Esophagus muscularis mucosa (tissue), 3 donors: ENCODE measurements at regions not wholly inside any gene's neighbourhood (a gene's known extent, or its start where the extent isn't known, plus 50 kb on each side); places are given as distances from the start of the nearest gene placed in this dataset.

ENCODE experiments used
- CTCF ChIP-seq, 3 experiments: fragments of 200-600 bp in 2 of 3; fragments of 450-650 bp in 1 of 3; sonication (generic) in 2 of 3; IDR thresholded peaks; one replicate each; pipeline ENCODE4 v1.5.1; 2017 to 2019; ENCODE audit warnings: antibody characterized with exemption in 3 of 3, mild to moderate bottlenecking in 2 of 3, moderate library complexity in 1 of 3
- POLR2A ChIP-seq: fragments of 450-650 bp; IDR thresholded peaks from one replicate; pipeline ENCODE4 v1.6.1; 2017; ENCODE audit warnings: antibody characterized with exemption, moderate library complexity, mild to moderate bottlenecking, low read depth

DNA sequence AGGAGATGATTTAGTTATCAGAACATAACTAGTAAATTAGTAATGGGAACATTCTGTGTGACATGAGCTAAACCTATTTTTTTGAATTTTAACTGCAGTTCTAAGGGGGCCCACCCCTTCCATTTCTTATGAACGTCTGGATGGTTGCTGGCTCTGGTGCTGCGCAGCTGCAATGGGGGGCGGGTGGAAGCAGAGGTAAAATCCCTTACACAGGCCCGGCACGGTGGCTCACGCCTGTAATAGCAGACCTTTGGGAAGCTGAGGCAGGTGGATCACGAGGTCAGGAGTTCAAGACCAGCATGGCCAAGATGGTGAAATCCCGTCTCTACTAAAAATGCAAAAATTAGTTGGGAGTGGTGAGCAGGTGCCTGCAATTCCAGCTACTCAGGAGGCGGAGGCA, 151.5 kb downstream of the GALR1 start:
- TF ChIP-seq CTCF (IDR thresholded peaks at IDR 0.05) (no peak), POLR2A (no peak)
